Upper lobe of left lung (tissue), 6 donors: ENCODE measurements at regions not wholly inside any gene's neighbourhood (a gene's known extent, or its start where the extent isn't known, plus 50 kb on each side); places are given as distances from the start of the nearest gene placed in this dataset.
A peak's percentile ranks its signal among the peaks of the same experiment; 100 is the strongest.

ENCODE experiments used
- ATAC-seq, 2 donors: fragments of 200-7000 bp; cut with Tn5 transposase; one replicate each; pipeline ENCODE4 v1.9.1; 2022; ENCODE audit warnings: mild to moderate bottlenecking in 2 of 2, moderate library complexity in 2 of 2; ENCODE audit not compliant: low FRiP score in 2 of 2
- DNase-seq, 2 donors: peaks; one replicate each; pipeline ENCODE4 v3.0.0-alpha.2; 2019 to 2020
- H3K27ac ChIP-seq, 4 donors: fragments of 200-600 bp; sonication (generic); one replicate each; pipeline ENCODE4 v1.5.1; 2016 to 2019
- H3K27me3 ChIP-seq, 4 donors: fragments of 200-600 bp; sonication (generic); one replicate each; pipeline ENCODE4 v1.5.1; 2017 to 2019
- H3K36me3 ChIP-seq, 4 donors: fragments of 200-600 bp; sonication (generic); one replicate each; pipeline ENCODE4 v1.5.1; 2016 to 2019
- H3K4me1 ChIP-seq, 4 donors: fragments of 200-600 bp; sonication (generic); one replicate each; pipeline ENCODE4 v1.5.1; 2018 to 2019
- H3K4me3 ChIP-seq, 4 donors: fragments of 200-600 bp; sonication (generic); one replicate each; pipeline ENCODE4 v1.5.1; 2017 to 2019; ENCODE audit warnings: mild to moderate bottlenecking in 2 of 4, moderate library complexity in 1 of 4
- H3K9me3 ChIP-seq, 4 donors: fragments of 200-600 bp; sonication (generic); one replicate each; pipeline ENCODE4 v1.5.1; 2018 to 2019
- CTCF ChIP-seq, 6 experiments: fragments of 450-650 bp in 4 of 6; fragments of 200-600 bp in 2 of 6; sonication (generic) in 2 of 6; IDR thresholded peaks; one replicate each; pipeline ENCODE4 v1.5.1; 2016 to 2019; ENCODE audit warnings: antibody characterized with exemption in 6 of 6
- EP300 ChIP-seq, 4 donors: sonication (generic); formaldehyde crosslinking; IDR thresholded peaks; one replicate each; pipeline ENCODE4 v1.5.1; 2017; ENCODE audit warnings: antibody characterized with exemption in 4 of 4, control low read depth in 2 of 4
- POLR2A ChIP-seq, 4 donors: fragments of 450-650 bp; IDR thresholded peaks; one replicate each; pipeline ENCODE4 v1.5.1; 2016 to 2017; ENCODE audit warnings: antibody characterized with exemption in 4 of 4, mild to moderate bottlenecking in 2 of 4
- POLR2AphosphoS5 ChIP-seq, 2 donors: sonication (generic); formaldehyde crosslinking; IDR thresholded peaks; one replicate each; pipeline ENCODE4 v1.5.1; 2017; ENCODE audit warnings: antibody characterized with exemption in 2 of 2
- WGBS, 2 donors: methylation state at CpG; one replicate each; pipeline ENCODE4 v1.1.5; 2017 to 2018; 5-methylcytosine and 5-hydroxymethylcytosine counted together
- donor health status: DM: no; HTN: no; CAD: no; lungs with moderate emphysema.
- donor health status: DM: no; HTN: yes; CAD: no; lungs with severe emphysema.

GRCh38 chr3:180321534-180321933, 280.4 kb upstream of the TTC14 start:
- H3K4me3 ChIP-seq, result no peak overlapping the region
- no peaks in the 10 kb centered on the region for H3K4me1 ChIP-seq
- ATAC-seq (no peak), DNase-seq (no peak)
- no peak for TF ChIP-seq POLR2AphosphoS5 (IDR thresholded peaks at IDR 0.05)
- TF ChIP-seq EP300 (IDR thresholded peaks at IDR 0.05), result no peak
- no peak overlapping the region for H3K27ac ChIP-seq
- no peaks in the 10 kb centered on the region for H3K36me3 ChIP-seq
- no peaks in the 10 kb centered on the region for H3K27me3 ChIP-seq
- no peaks in the 10 kb centered on the region for H3K9me3 ChIP-seq

DNA sequence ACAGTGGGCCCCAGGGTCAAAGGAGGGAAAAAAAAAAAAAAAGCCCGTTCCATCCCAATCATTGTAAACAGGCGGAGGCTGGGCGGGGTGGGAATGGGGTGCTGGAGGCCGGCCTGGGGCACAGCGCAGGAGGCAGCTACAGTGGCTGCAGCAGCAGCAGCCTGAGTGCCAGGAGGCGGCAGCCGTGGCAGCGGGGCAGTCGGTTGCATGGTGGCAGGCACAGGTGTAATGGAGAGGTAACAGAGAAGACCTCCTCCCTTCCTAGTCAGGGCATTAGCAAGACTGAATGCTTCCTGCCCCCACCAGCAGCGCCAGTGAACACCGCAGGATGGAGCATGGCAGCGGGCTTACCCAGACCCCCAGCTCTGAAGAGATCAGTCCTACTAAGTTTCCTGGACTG, 279.1 kb upstream of the TTC14 start:
- WGBS, 2 donors, result 88 to 94% methylated on average over 12 of the region's 12 CpGs
- ATAC-seq (no peak), DNase-seq (peak in 1 of 2 donors; percentile 54)
- Histone ChIP-seq H3K27me3 (no peaks in the 10 kb centered on the region), H3K4me1 (no peaks in the 10 kb centered on the region), H3K9me3 (no peaks in the 10 kb centered on the region), H3K36me3 (no peaks in the 10 kb centered on the region), H3K27ac (no peak overlapping the region), H3K4me3 (no peak overlapping the region)
- TF ChIP-seq POLR2AphosphoS5 (IDR thresholded peaks at IDR 0.05), result no peak
- TF ChIP-seq POLR2A (IDR thresholded peaks at IDR 0.05), result no peak
- no peak for TF ChIP-seq EP300 (IDR thresholded peaks at IDR 0.05)
- TF ChIP-seq CTCF (IDR thresholded peaks at IDR 0.05), result no peak

DNA sequence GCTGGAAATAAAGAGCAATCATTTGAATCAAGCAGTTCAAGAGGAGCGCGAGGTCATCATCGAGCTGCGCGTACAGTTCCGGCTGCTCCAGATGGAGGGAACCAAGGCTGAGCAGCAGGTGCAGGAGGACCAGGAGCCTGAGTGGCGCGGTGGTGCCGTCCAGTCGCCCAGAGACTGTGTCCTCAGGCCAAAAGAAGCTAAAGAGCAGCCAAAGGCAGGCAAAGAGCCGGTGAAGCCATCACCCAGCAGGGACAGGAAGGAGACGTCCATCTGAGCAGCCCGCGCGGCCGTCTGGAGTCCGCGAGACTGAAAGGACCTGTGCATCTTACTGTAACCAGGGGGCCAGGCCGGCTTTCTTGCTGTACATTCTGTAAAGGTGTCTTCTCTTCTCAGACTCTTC, 277.2 kb upstream of the TTC14 start:
- Histone ChIP-seq H3K4me3 (no peak overlapping the region), H3K4me1 (no peaks in the 10 kb centered on the region), H3K27me3 (no peaks in the 10 kb centered on the region), H3K36me3 (no peaks in the 10 kb centered on the region), H3K27ac (no peak overlapping the region), H3K9me3 (no peaks in the 10 kb centered on the region)
- DNase-seq (peak in 1 of 2 donors; percentile 67), ATAC-seq (peak in 1 of 2 donors; percentile 19)
- no peak for TF ChIP-seq EP300 (IDR thresholded peaks at IDR 0.05)
- TF ChIP-seq POLR2A (IDR thresholded peaks at IDR 0.05), result no peak
- no peak for TF ChIP-seq POLR2AphosphoS5 (IDR thresholded peaks at IDR 0.05)
- no peak for TF ChIP-seq CTCF (IDR thresholded peaks at IDR 0.05)
- 88 to 94% methylated on average over 19 of the region's 19 CpGs for WGBS, 2 donors

GRCh38 chr3:180325533-180325932, 276.4 kb upstream of the TTC14 start:
- no peaks in the 10 kb centered on the region for H3K36me3 ChIP-seq
- peak in 1 of 2 donors; percentile 42 for DNase-seq
- H3K9me3 ChIP-seq, result no peaks in the 10 kb centered on the region
- H3K27ac ChIP-seq, result no peak overlapping the region
- no peak overlapping the region for H3K4me3 ChIP-seq
- no peaks in the 10 kb centered on the region for H3K27me3 ChIP-seq
- TF ChIP-seq CTCF (IDR thresholded peaks at IDR 0.05), result no peak
- no peak for TF ChIP-seq POLR2AphosphoS5 (IDR thresholded peaks at IDR 0.05)
- TF ChIP-seq EP300 (IDR thresholded peaks at IDR 0.05), result no peak
- H3K4me1 ChIP-seq, result no peaks in the 10 kb centered on the region
- ATAC-seq, result peak; percentile 9 to 22
- 94 to 97% methylated on average over 6 to 7 of the region's 7 CpGs for WGBS, 2 donors

- DNase-seq, result no peak
- Histone ChIP-seq H3K27me3 (no peaks in the 10 kb centered on the region), H3K27ac (no peak overlapping the region), H3K4me1 (no peaks in the 10 kb centered on the region), H3K36me3 (no peaks in the 10 kb centered on the region), H3K9me3 (no peaks in the 10 kb centered on the region), H3K4me3 (no peak overlapping the region)
- ATAC-seq, result no peak
- 70 to 77% methylated on average over 3 of the region's 3 CpGs for WGBS, 2 donors
- TF ChIP-seq POLR2AphosphoS5 (IDR thresholded peaks at IDR 0.05), result no peak
- TF ChIP-seq POLR2A (IDR thresholded peaks at IDR 0.05), result no peak
- no peak for TF ChIP-seq CTCF (IDR thresholded peaks at IDR 0.05)
- no peak for TF ChIP-seq EP300 (IDR thresholded peaks at IDR 0.05)
Measured at GRCh38 chr3:180325958-180326357, 276.0 kb upstream of the TTC14 start.
